KMS-11 (cell line): ENCODE measurements at regions not wholly inside any gene's neighbourhood (a gene's known extent, or its start where the extent isn't known, plus 50 kb on each side); places are given as distances from the start of the nearest gene placed in this dataset.

Source experiments
- H2AFZ ChIP-seq: fragments of 200-600 bp; sonication (generic); 2 replicates; pipeline ENCODE4 v1.6.1; 2016; ENCODE audit warnings: antibody characterized with exemption, mixed run types, low read depth
- H3K27ac ChIP-seq: fragments of 200-600 bp; sonication (generic); 2 replicates; pipeline ENCODE4 v1.6.1; 2016; ENCODE audit warnings: mild to moderate bottlenecking, mixed run types
- H3K27me3 ChIP-seq: fragments of 200-600 bp; sonication (generic); 2 replicates; pipeline ENCODE4 v1.6.1; 2017; ENCODE audit warnings: mild to moderate bottlenecking, low read depth, mixed run types, moderate library complexity; ENCODE audit not compliant: insufficient read depth
- H3K36me3 ChIP-seq: fragments of 200-600 bp; sonication (generic); 2 replicates; pipeline ENCODE4 v1.6.1; 2017; ENCODE audit warnings: mild to moderate bottlenecking, mixed run types; ENCODE audit not compliant: insufficient read depth
- H3K4me1 ChIP-seq: fragments of 200-600 bp; sonication (generic); 2 replicates; pipeline ENCODE4 v1.6.1; 2016; ENCODE audit warnings: mild to moderate bottlenecking, low read depth, mixed run types; ENCODE audit not compliant: poor library complexity, severe bottlenecking
- H3K4me2 ChIP-seq: fragments of 200-600 bp; sonication (generic); 2 replicates; pipeline ENCODE4 v1.7.0; 2016; ENCODE audit warnings: mild to moderate bottlenecking, mixed run types
- H3K4me3 ChIP-seq: fragments of 200-600 bp; sonication (generic); IDR thresholded peaks from 2 replicates; pipeline ENCODE4 v1.6.1; 2017; ENCODE audit warnings: low read depth, low read length, mixed read lengths; ENCODE audit not compliant: insufficient read depth
- H3K79me2 ChIP-seq: fragments of 200-600 bp; sonication (generic); 2 replicates; pipeline ENCODE4 v1.6.1; 2016; ENCODE audit warnings: low read depth, mixed run types; ENCODE audit not compliant: insufficient read depth
- H3K9ac ChIP-seq: fragments of 200-600 bp; sonication (generic); 2 replicates; pipeline ENCODE4 v1.6.1; 2016; ENCODE audit warnings: mild to moderate bottlenecking, mixed run types
- H4K20me1 ChIP-seq: fragments of 200-600 bp; sonication (generic); 2 replicates; pipeline ENCODE4 v1.6.1; 2016; ENCODE audit warnings: mild to moderate bottlenecking, mixed run types; ENCODE audit not compliant: insufficient read depth
- TF ChIP-seq, protein P1 (sequence below): fragments of 200-600 bp; sonication (generic); conservative IDR thresholded peaks from 2 replicates; pipeline ENCODE4 v1.6.1; 2017; ENCODE audit warnings: low read depth, mild to moderate bottlenecking, antibody characterized with exemption, low read length, moderate library complexity, mixed read lengths

GRCh38 chr2:13240789-13241487 is 524.2 kb downstream of the TRIB2 start:
- H3K4me3 ChIP-seq: no peak overlapping the region
- TF ChIP-seq, protein P1, sequence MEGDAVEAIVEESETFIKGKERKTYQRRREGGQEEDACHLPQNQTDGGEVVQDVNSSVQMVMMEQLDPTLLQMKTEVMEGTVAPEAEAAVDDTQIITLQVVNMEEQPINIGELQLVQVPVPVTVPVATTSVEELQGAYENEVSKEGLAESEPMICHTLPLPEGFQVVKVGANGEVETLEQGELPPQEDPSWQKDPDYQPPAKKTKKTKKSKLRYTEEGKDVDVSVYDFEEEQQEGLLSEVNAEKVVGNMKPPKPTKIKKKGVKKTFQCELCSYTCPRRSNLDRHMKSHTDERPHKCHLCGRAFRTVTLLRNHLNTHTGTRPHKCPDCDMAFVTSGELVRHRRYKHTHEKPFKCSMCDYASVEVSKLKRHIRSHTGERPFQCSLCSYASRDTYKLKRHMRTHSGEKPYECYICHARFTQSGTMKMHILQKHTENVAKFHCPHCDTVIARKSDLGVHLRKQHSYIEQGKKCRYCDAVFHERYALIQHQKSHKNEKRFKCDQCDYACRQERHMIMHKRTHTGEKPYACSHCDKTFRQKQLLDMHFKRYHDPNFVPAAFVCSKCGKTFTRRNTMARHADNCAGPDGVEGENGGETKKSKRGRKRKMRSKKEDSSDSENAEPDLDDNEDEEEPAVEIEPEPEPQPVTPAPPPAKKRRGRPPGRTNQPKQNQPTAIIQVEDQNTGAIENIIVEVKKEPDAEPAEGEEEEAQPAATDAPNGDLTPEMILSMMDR: no peak
- H3K27ac ChIP-seq: no peak overlapping the region
- H4K20me1 ChIP-seq: no peaks in the 10 kb centered on the region
- peaks cover 20% of the 10 kb centered on the region for H3K4me1 ChIP-seq
- H3K4me2 ChIP-seq: peak overlapping the region; percentile 7
- no peaks in the 10 kb centered on the region for H3K36me3 ChIP-seq
- H3K79me2 ChIP-seq: no peaks in the 10 kb centered on the region
- no peak overlapping the region for H3K9ac ChIP-seq
- H2AFZ ChIP-seq: no peak overlapping the region
- H3K27me3 ChIP-seq: no peaks in the 10 kb centered on the region

- TF ChIP-seq, protein P1: no peak
- no peak overlapping the region for H3K4me3 ChIP-seq
- H2AFZ ChIP-seq: no peak overlapping the region
- no peak overlapping the region for H3K27ac ChIP-seq
- no peak overlapping the region for H3K9ac ChIP-seq
- H3K27me3 ChIP-seq: no peaks in the 10 kb centered on the region
- H3K79me2 ChIP-seq: no peaks in the 10 kb centered on the region
- H4K20me1 ChIP-seq: no peaks in the 10 kb centered on the region
- H3K36me3 ChIP-seq: no peaks in the 10 kb centered on the region
- no peak overlapping the region for H3K4me2 ChIP-seq
- no peaks in the 10 kb centered on the region for H3K4me1 ChIP-seq
These were observed 535.9 kb downstream of the TRIB2 start for GRCh38 chr2:13252615-13253014.

DNA sequence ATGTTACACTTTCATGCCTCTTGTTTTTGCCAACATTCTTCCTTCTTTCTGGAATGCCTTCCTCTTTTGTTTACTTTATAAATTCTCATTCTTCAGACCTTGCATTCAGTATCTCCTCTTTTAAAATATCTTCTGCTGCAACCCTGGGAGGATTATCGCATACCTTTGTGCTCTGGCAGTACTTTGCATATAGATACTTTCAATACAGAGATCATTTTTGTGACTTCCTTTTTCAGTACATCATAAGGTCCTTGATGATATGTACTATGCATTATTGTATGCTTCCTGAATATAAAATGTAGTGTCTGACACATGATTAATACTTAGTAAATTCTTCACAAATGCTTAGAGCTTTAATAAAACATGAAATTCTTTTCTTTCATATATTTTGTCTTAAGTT is 538.7 kb downstream of the TRIB2 start:
- H3K4me2 ChIP-seq: no peak overlapping the region
- TF ChIP-seq, protein P1: no peak
- H4K20me1 ChIP-seq: no peaks in the 10 kb centered on the region
- H3K36me3 ChIP-seq: no peaks in the 10 kb centered on the region
- H3K4me3 ChIP-seq: no peak overlapping the region
- H3K79me2 ChIP-seq: no peaks in the 10 kb centered on the region
- no peak overlapping the region for H3K27ac ChIP-seq
- no peaks in the 10 kb centered on the region for H3K27me3 ChIP-seq
- H3K4me1 ChIP-seq: no peaks in the 10 kb centered on the region
- no peak overlapping the region for H3K9ac ChIP-seq
- H2AFZ ChIP-seq: no peak overlapping the region

- Histone ChIP-seq H2AFZ (no peak overlapping the region), H3K36me3 (no peaks in the 10 kb centered on the region), H4K20me1 (no peaks in the 10 kb centered on the region), H3K4me2 (no peak overlapping the region), H3K4me1 (no peaks in the 10 kb centered on the region), H3K27ac (no peak overlapping the region), H3K9ac (no peak overlapping the region), H3K4me3 (no peak overlapping the region), H3K27me3 (no peaks in the 10 kb centered on the region), H3K79me2 (no peaks in the 10 kb centered on the region)
- TF ChIP-seq, protein P1: no peak
These were observed 543.7 kb downstream of the TRIB2 start for GRCh38 chr2:13260402-13260801.
